K562 (cell line): ENCODE measurements at regions not wholly inside any gene's neighbourhood (a gene's known extent, or its start where the extent isn't known, plus 50 kb on each side); places are given as distances from the start of the nearest gene placed in this dataset.

Experiments
- ATAC-seq: fragments of 200-7000 bp; cut with Tn5 transposase; 3 replicates; pipeline ENCODE4 v1.9.1; 2020; ENCODE audit warnings: moderate library complexity
- BruUV-seq: library from RNA; stranded (reverse); fragments of 400-500 nt; replicated peaks from 2 replicates; lab custom pipeline; 2021; lab: Mats Ljungman, UMichigan
- CTCF ChIA-PET: fragments of 300-600 bp; formaldehyde crosslinking; extraction: SDS; loops from one replicate; lab custom pipeline; 2021; ENCODE audit warnings: low intra/inter-chr PET ratio; lab: Yijun Ruan, JAX
- POLR2A ChIA-PET: fragments of 300-600, 350-650 bp; sonication (Branson Sonifier 250); formaldehyde crosslinking; extraction: SDS; loops from one replicate; lab custom pipeline; 2021; ENCODE audit warnings: antibody characterized with exemption, inconsistent platforms; lab: Yijun Ruan, JAX
- DNase-seq, 4 experiments: peaks; one replicate each; pipeline versions ENCODE4 v3.0.0 to v3.0.0-alpha.2; 2011 to 2018; ENCODE audit warnings: low spot score in 3 of 4, mixed read lengths in 3 of 4; ENCODE audit errors: extremely low read depth in 1 of 4
- FAIRE-seq: peaks from 2 replicates; lab custom pipeline; 2011; peaks lifted over from hg19 to GRCh38; lab: Jason Lieb, UNC
- H2AFZ ChIP-seq: 2 replicates; pipeline ENCODE4 v1.6.0; 2011; ENCODE audit warnings: low read depth, low read length, control low read depth, inconsistent platforms
- H3K27ac ChIP-seq: fragments of 200-600 bp; 3 replicates; pipeline ENCODE4 v1.8.0; 2011; ENCODE audit warnings: low read depth, mild to moderate bottlenecking, control low read depth, inconsistent platforms, low read length, moderate library complexity, mixed read lengths; ENCODE audit errors: extremely low read depth
- H3K27me3 ChIP-seq, 2 experiments: fragments of 300-600 bp in 1 of 2; 2 replicates in 1 of 2; 3 replicates in 1 of 2; pipeline versions ENCODE4 v1.6.0 to v1.8.0; 2011; ENCODE audit warnings: inconsistent platforms in 2 of 2, low read length in 2 of 2, mild to moderate bottlenecking in 1 of 2, mixed read lengths in 1 of 2, moderate library complexity in 1 of 2; ENCODE audit not compliant: control insufficient read depth in 2 of 2, insufficient read depth in 2 of 2
- H3K36me3 ChIP-seq: fragments of 300-600 bp; 3 replicates; pipeline ENCODE4 v1.8.0; 2011; ENCODE audit warnings: mild to moderate bottlenecking, low read length, inconsistent platforms; ENCODE audit not compliant: control insufficient read depth, insufficient read depth
- H3K4me1 ChIP-seq, 2 experiments: fragments of 200-600 bp in 1 of 2; replicated peaks in 1 of 2; 2 replicates in 1 of 2; 3 replicates in 1 of 2; pipeline versions ENCODE4 v1.5.1 to v1.8.0; 2011; ENCODE audit warnings: inconsistent platforms in 2 of 2, low read length in 2 of 2, mild to moderate bottlenecking in 1 of 2, mixed read lengths in 1 of 2, moderate library complexity in 1 of 2; ENCODE audit not compliant: control insufficient read depth in 2 of 2, insufficient read depth in 2 of 2
- H3K4me2 ChIP-seq: 2 replicates; pipeline ENCODE4 v1.6.1; 2011; ENCODE audit warnings: low read length, control low read depth, inconsistent platforms, mixed read lengths; ENCODE audit not compliant: insufficient read depth
- H3K4me3 ChIP-seq: fragments of 200-600 bp; sonication (generic), shearing (Covaris generic); 2 replicates; pipeline ENCODE4 v1.5.1; 2016; ENCODE audit warnings: control low read depth, inconsistent platforms
- H3K79me2 ChIP-seq: fragments of 200-600 bp; 3 replicates; pipeline ENCODE4 v1.8.0; 2011; ENCODE audit warnings: low read length, inconsistent platforms; ENCODE audit not compliant: control insufficient read depth, insufficient read depth
- H3K9ac ChIP-seq, 2 experiments: 2 replicates each; pipeline versions ENCODE4 v1.6.0 to v1.6.1; 2011; ENCODE audit warnings: low read depth in 2 of 2, low read length in 2 of 2, control low read depth in 1 of 2, inconsistent platforms in 1 of 2, mild to moderate bottlenecking in 1 of 2, mixed read lengths in 1 of 2; ENCODE audit not compliant: insufficient read depth in 1 of 2
- H3K9me1 ChIP-seq: one replicate; pipeline ENCODE4 v1.6.0; 2011; ENCODE audit warnings: inconsistent platforms, mild to moderate bottlenecking, low read length, moderate library complexity; ENCODE audit not compliant: control insufficient read depth, insufficient read depth
- H3K9me3 ChIP-seq: replicated peaks from 2 replicates; pipeline ENCODE4 v1.5.1; 2011; ENCODE audit warnings: low read depth, low read length, inconsistent platforms; ENCODE audit not compliant: control insufficient read depth, insufficient read depth
- H4K20me1 ChIP-seq: replicated peaks from 2 replicates; pipeline ENCODE4 v1.6.1; 2011; ENCODE audit warnings: low read length, inconsistent platforms, mixed read lengths; ENCODE audit not compliant: control insufficient read depth, insufficient read depth
- HDAC2 ChIP-seq: fragments of 450-650 bp; IDR thresholded peaks from 2 replicates; pipeline ENCODE4 v1.6.1; 2016; ENCODE audit warnings: mild to moderate bottlenecking
- RNF2 ChIP-seq: sonication (generic); IDR thresholded peaks from 2 replicates; pipeline ENCODE4 v1.6.1; 2016
- WGBS: fragments of 100-300 bp; shearing (Covaris generic); methylation state at CpG from one replicate; pipeline ENCODE4 v1.1.6; 2016; ENCODE audit warnings: low coverage, mixed read lengths; ENCODE audit not compliant: insufficient coverage; ENCODE audit errors: missing lambda C conversion rate; 5-methylcytosine and 5-hydroxymethylcytosine counted together
- in situ Hi-C: fragments of 300-500 bp; cut with MboI; formaldehyde crosslinking; loops from 4 replicates; pipeline ENCODE4 v1.15.0; 2018; ENCODE audit warnings: inconsistent platforms, mixed read lengths
- intact Hi-C: fragments of 100-400 bp; cut with micrococcal nuclease; formaldehyde crosslinking; loops from 2 replicates; pipeline ENCODE4 v1.14.2; 2022
- TF ChIP-seq, protein P1 (sequence below): fragments of 200-800 bp; sonication (Bioruptor generic); IDR thresholded peaks from 2 replicates; pipeline ENCODE4 v1.6.1; 2016; ENCODE audit warnings: missing genetic modification characterization, missing compliant biosample characterization
- TF ChIP-seq, protein P2 (sequence below), 2 experiments: fragments of 450-650 bp; IDR thresholded peaks; 2 replicates each; pipeline ENCODE4 v1.6.1; 2016

DNA sequence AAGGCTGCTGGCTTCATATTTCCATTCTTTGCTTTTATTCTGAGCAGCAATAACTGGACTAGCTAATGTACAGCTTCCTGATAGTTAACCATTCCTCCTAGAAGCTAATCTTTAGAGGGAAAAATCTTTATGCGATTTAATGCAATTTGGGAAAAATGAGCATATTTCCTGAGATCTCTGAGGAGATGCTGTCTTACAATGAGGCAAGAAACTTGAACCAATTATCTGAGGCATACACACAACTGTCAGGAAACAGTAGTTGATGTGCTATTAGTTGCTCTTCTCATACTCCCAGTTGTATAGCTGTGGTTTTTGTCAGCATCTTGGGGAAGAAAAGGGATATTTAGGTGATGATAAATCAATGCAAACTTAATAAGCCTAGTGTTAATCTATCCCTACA is 265.9 kb downstream of the NEBL start:
- H3K27ac ChIP-seq = no peak overlapping the region
- H3K4me2 ChIP-seq = no peak overlapping the region
- H3K27me3 ChIP-seq = no peaks in the 10 kb centered on the region
- no peak for FAIRE-seq
- CTCF ChIA-PET = no interaction called here
- intact Hi-C loops (no loop called here), in situ Hi-C loops (no loop called here)
- no peak overlapping the region for H3K4me3 ChIP-seq
- no peak for DNase-seq
- H4K20me1 ChIP-seq = no peaks in the 10 kb centered on the region
- no peaks in the 10 kb centered on the region for H3K36me3 ChIP-seq
- H3K79me2 ChIP-seq = no peaks in the 10 kb centered on the region
- no peaks in the 10 kb centered on the region for H3K4me1 ChIP-seq
- POLR2A ChIA-PET = no interaction called here
- 0% methylated on average over 1 of the region's 1 CpG for WGBS
- no TSS peak for BruUV-seq
- no peak overlapping the region for H2AFZ ChIP-seq
- TF ChIP-seq, protein P1, sequence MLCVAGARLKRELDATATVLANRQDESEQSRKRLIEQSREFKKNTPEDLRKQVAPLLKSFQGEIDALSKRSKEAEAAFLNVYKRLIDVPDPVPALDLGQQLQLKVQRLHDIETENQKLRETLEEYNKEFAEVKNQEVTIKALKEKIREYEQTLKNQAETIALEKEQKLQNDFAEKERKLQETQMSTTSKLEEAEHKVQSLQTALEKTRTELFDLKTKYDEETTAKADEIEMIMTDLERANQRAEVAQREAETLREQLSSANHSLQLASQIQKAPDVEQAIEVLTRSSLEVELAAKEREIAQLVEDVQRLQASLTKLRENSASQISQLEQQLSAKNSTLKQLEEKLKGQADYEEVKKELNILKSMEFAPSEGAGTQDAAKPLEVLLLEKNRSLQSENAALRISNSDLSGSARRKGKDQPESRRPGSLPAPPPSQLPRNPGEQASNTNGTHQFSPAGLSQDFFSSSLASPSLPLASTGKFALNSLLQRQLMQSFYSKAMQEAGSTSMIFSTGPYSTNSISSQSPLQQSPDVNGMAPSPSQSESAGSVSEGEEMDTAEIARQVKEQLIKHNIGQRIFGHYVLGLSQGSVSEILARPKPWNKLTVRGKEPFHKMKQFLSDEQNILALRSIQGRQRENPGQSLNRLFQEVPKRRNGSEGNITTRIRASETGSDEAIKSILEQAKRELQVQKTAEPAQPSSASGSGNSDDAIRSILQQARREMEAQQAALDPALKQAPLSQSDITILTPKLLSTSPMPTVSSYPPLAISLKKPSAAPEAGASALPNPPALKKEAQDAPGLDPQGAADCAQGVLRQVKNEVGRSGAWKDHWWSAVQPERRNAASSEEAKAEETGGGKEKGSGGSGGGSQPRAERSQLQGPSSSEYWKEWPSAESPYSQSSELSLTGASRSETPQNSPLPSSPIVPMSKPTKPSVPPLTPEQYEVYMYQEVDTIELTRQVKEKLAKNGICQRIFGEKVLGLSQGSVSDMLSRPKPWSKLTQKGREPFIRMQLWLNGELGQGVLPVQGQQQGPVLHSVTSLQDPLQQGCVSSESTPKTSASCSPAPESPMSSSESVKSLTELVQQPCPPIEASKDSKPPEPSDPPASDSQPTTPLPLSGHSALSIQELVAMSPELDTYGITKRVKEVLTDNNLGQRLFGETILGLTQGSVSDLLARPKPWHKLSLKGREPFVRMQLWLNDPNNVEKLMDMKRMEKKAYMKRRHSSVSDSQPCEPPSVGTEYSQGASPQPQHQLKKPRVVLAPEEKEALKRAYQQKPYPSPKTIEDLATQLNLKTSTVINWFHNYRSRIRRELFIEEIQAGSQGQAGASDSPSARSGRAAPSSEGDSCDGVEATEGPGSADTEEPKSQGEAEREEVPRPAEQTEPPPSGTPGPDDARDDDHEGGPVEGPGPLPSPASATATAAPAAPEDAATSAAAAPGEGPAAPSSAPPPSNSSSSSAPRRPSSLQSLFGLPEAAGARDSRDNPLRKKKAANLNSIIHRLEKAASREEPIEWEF (CRISPR knock-in tag) = no peak
- TF ChIP-seq HDAC2 (no peak), RNF2 (no peak)
- TF ChIP-seq, protein P2, sequence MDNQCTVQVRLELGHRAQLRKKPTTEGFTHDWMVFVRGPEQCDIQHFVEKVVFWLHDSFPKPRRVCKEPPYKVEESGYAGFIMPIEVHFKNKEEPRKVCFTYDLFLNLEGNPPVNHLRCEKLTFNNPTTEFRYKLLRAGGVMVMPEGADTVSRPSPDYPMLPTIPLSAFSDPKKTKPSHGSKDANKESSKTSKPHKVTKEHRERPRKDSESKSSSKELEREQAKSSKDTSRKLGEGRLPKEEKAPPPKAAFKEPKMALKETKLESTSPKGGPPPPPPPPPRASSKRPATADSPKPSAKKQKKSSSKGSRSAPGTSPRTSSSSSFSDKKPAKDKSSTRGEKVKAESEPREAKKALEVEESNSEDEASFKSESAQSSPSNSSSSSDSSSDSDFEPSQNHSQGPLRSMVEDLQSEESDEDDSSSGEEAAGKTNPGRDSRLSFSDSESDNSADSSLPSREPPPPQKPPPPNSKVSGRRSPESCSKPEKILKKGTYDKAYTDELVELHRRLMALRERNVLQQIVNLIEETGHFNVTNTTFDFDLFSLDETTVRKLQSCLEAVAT (IDR thresholded peaks at IDR 0.05) = no peak
- H3K9me3 ChIP-seq = no peaks in the 10 kb centered on the region
- ATAC-seq = no peak
- no peak overlapping the region for H3K9ac ChIP-seq
- no peaks in the 10 kb centered on the region for H3K9me1 ChIP-seq
